HPDE6-E6E7 (cell line): ENCODE measurements at regions not wholly inside any gene's neighbourhood (a gene's known extent, or its start where the extent isn't known, plus 50 kb on each side); places are given as distances from the start of the nearest gene placed in this dataset.

Experiments
- DNase-seq: peaks from one replicate; pipeline ENCODE4 v3.0.0; 2011; ENCODE audit warnings: missing footprints; ENCODE audit errors: extremely low spot score

- no peak for DNase-seq
Measured at GRCh38 chr6:105458551-105458950, 55.7 kb upstream of the PREP start.

- DNase-seq, result no peak
Measured at GRCh38 chr6:105458084-105458483, 55.2 kb upstream of the PREP start.

GRCh38 chr6:105453968-105454367 is 51.1 kb upstream of the PREP start:
- no peak for DNase-seq

GRCh38 chr6:105452924-105453756 is 50.3 kb upstream of the PREP start:
- DNase-seq, result no peak
